Glutamatergic neuron (in vitro differentiated cells): ENCODE measurements at regions not wholly inside any gene's neighbourhood (a gene's known extent, or its start where the extent isn't known, plus 50 kb on each side); places are given as distances from the start of the nearest gene placed in this dataset.

Source experiments
- DNase-seq: peaks from one replicate; pipeline ENCODE4 v3.0.0; 2022
- H3K27ac Mint-ChIP-seq: one replicate; pipeline ENCODE4 v1.8.0; 2020; ENCODE audit warnings: mild to moderate bottlenecking, mixed read lengths, inconsistent platforms; ENCODE audit not compliant: unreplicated experiment
- H3K27me3 Mint-ChIP-seq: one replicate; pipeline ENCODE4 v1.8.0; 2020; ENCODE audit warnings: mild to moderate bottlenecking, moderate library complexity, mixed read lengths, inconsistent platforms; ENCODE audit not compliant: unreplicated experiment
- H3K36me3 Mint-ChIP-seq: one replicate; pipeline ENCODE4 v1.8.0; 2020; ENCODE audit warnings: mild to moderate bottlenecking, mixed read lengths, inconsistent platforms; ENCODE audit not compliant: unreplicated experiment
- H3K4me1 Mint-ChIP-seq: one replicate; pipeline ENCODE4 v1.8.0; 2020; ENCODE audit warnings: mild to moderate bottlenecking, low read depth, mixed read lengths, inconsistent platforms; ENCODE audit not compliant: unreplicated experiment
- H3K4me3 Mint-ChIP-seq: one replicate; pipeline ENCODE4 v1.8.0; 2020; ENCODE audit warnings: mild to moderate bottlenecking, mixed read lengths, inconsistent platforms; ENCODE audit not compliant: unreplicated experiment
- H3K9me3 Mint-ChIP-seq: one replicate; pipeline ENCODE4 v1.8.0; 2020; ENCODE audit warnings: mild to moderate bottlenecking, moderate library complexity, mixed read lengths, inconsistent platforms; ENCODE audit not compliant: unreplicated experiment
- CTCF ChIP-seq: fragments of 200-600 bp; sonication (generic); IDR thresholded peaks from one replicate; pipeline ENCODE4 v1.5.0; 2021; ENCODE audit not compliant: partially characterized antibody, unreplicated experiment

GRCh38 chr14:101020834-101021370 lies 117.4 kb upstream of the RTL1 start:
- no peaks in the 10 kb centered on the region for H3K4me1 Mint-ChIP-seq
- no peak for DNase-seq
- peaks cover 10% of the 10 kb centered on the region for H3K27me3 Mint-ChIP-seq
- no peak overlapping the region for H3K27ac Mint-ChIP-seq
- H3K9me3 Mint-ChIP-seq: peaks cover 12% of the 10 kb centered on the region
- H3K4me3 Mint-ChIP-seq: no peak overlapping the region
- no peak for TF ChIP-seq CTCF
- peaks cover 10% of the 10 kb centered on the region for H3K36me3 Mint-ChIP-seq

- no peak for DNase-seq
- no peak overlapping the region for H3K27ac Mint-ChIP-seq
- peaks cover 10% of the 10 kb centered on the region for H3K36me3 Mint-ChIP-seq
- H3K27me3 Mint-ChIP-seq: peaks cover 10% of the 10 kb centered on the region
- no peaks in the 10 kb centered on the region for H3K4me1 Mint-ChIP-seq
- H3K9me3 Mint-ChIP-seq: peaks cover 12% of the 10 kb centered on the region
- no peak for TF ChIP-seq CTCF
- H3K4me3 Mint-ChIP-seq: no peak overlapping the region
Observed at GRCh38 chr14:101022121-101022520, 118.6 kb upstream of the RTL1 start.

- Mint-ChIP-seq H3K36me3 (peaks cover 10% of the 10 kb centered on the region), H3K27me3 (peaks cover 9% of the 10 kb centered on the region), H3K4me1 (no peaks in the 10 kb centered on the region), H3K4me3 (no peak overlapping the region), H3K27ac (no peak overlapping the region), H3K9me3 (peaks cover 12% of the 10 kb centered on the region)
- DNase-seq: no peak
- no peak for TF ChIP-seq CTCF
Observed at GRCh38 chr14:101022916-101023435, 119.5 kb upstream of the RTL1 start.

- no peak for DNase-seq
- Mint-ChIP-seq H3K9me3 (peaks cover 7% of the 10 kb centered on the region), H3K27ac (no peak overlapping the region), H3K27me3 (peaks cover 9% of the 10 kb centered on the region), H3K4me1 (no peaks in the 10 kb centered on the region), H3K4me3 (no peak overlapping the region), H3K36me3 (peaks cover 13% of the 10 kb centered on the region)
- TF ChIP-seq CTCF: no peak
Observed at GRCh38 chr14:101024686-101025085, 121.2 kb upstream of the RTL1 start.

GRCh38 chr14:101025131-101025530 lies 121.6 kb upstream of the RTL1 start:
- peaks cover 9% of the 10 kb centered on the region for H3K27me3 Mint-ChIP-seq
- H3K27ac Mint-ChIP-seq: no peak overlapping the region
- TF ChIP-seq CTCF: no peak
- H3K4me1 Mint-ChIP-seq: no peaks in the 10 kb centered on the region
- peaks cover 7% of the 10 kb centered on the region for H3K9me3 Mint-ChIP-seq
- no peak for DNase-seq
- H3K36me3 Mint-ChIP-seq: peaks cover 13% of the 10 kb centered on the region
- no peak overlapping the region for H3K4me3 Mint-ChIP-seq
